Muscle layer of colon (tissue), 2 donors: ENCODE measurements at regions not wholly inside any gene's neighbourhood (a gene's known extent, or its start where the extent isn't known, plus 50 kb on each side); places are given as distances from the start of the nearest gene placed in this dataset.

Experiments used
- H3K27ac ChIP-seq: one replicate; pipeline ENCODE4 v1.7.0; 2013; ENCODE audit warnings: low read depth, mild to moderate bottlenecking, low read length, moderate library complexity
- H3K27me3 ChIP-seq, 2 donors: one replicate each; pipeline ENCODE4 v1.7.0; 2013; ENCODE audit warnings: low read length in 2 of 2, mild to moderate bottlenecking in 2 of 2; ENCODE audit not compliant: insufficient read depth in 2 of 2, control insufficient read depth in 1 of 2
- H3K36me3 ChIP-seq: one replicate; pipeline ENCODE4 v1.7.0; 2013; ENCODE audit warnings: mild to moderate bottlenecking, low read length; ENCODE audit not compliant: insufficient read depth
- H3K4me1 ChIP-seq: one replicate; pipeline ENCODE4 v1.7.0; 2013; ENCODE audit warnings: mild to moderate bottlenecking, low read length; ENCODE audit not compliant: insufficient read depth
- H3K4me3 ChIP-seq, 2 donors: one replicate each; pipeline ENCODE4 v1.7.0; 2013; ENCODE audit warnings: low read length in 2 of 2, low read depth in 1 of 2, mild to moderate bottlenecking in 1 of 2, moderate library complexity in 1 of 2
- H3K9ac ChIP-seq: one replicate; pipeline ENCODE4 v1.7.0; 2013; ENCODE audit warnings: low read length
- H3K9me3 ChIP-seq: one replicate; pipeline ENCODE4 v1.7.0; 2013; ENCODE audit warnings: mild to moderate bottlenecking, low read length
- donor health status: abdominal sarcoma.
- donor health status: Adenocarcinoma of cecum.

- Histone ChIP-seq H3K27ac (no peak overlapping the region), H3K9me3 (no peaks in the 10 kb centered on the region), H3K27me3 (peaks cover 0 to 4% of the 10 kb centered on the region in 2 donors), H3K9ac (no peak overlapping the region), H3K4me1 (peaks cover 32% of the 10 kb centered on the region), H3K36me3 (no peaks in the 10 kb centered on the region), H3K4me3 (no peak overlapping the region)
These were observed 138.9 kb upstream of the UBE2E1 start for GRCh38 chr3:23666818-23667217.

- Histone ChIP-seq H3K27me3 (peaks cover 0 to 6% of the 10 kb centered on the region in 2 donors), H3K9ac (no peak overlapping the region), H3K9me3 (no peaks in the 10 kb centered on the region), H3K4me1 (peaks cover 22% of the 10 kb centered on the region), H3K36me3 (no peaks in the 10 kb centered on the region), H3K4me3 (no peak overlapping the region), H3K27ac (no peak overlapping the region)
These were observed 138.0 kb upstream of the UBE2E1 start for GRCh38 chr3:23667536-23668429.

GRCh38 chr3:23668430-23668904 lies 137.3 kb upstream of the UBE2E1 start:
- Histone ChIP-seq H3K27ac (no peak overlapping the region), H3K36me3 (no peaks in the 10 kb centered on the region), H3K4me1 (peaks cover 15% of the 10 kb centered on the region), H3K4me3 (no peak overlapping the region), H3K9ac (no peak overlapping the region), H3K9me3 (no peaks in the 10 kb centered on the region), H3K27me3 (peaks cover 0 to 6% of the 10 kb centered on the region in 2 donors)

GRCh38 chr3:23669541-23670255 lies 136.1 kb upstream of the UBE2E1 start:
- no peak overlapping the region for H3K4me3 ChIP-seq
- H3K4me1 ChIP-seq: peaks cover 7% of the 10 kb centered on the region
- peaks cover 0 to 6% of the 10 kb centered on the region in 2 donors for H3K27me3 ChIP-seq
- H3K36me3 ChIP-seq: no peaks in the 10 kb centered on the region
- no peaks in the 10 kb centered on the region for H3K9me3 ChIP-seq
- H3K27ac ChIP-seq: no peak overlapping the region
- no peak overlapping the region for H3K9ac ChIP-seq

- Histone ChIP-seq H3K4me1 (peaks cover 7% of the 10 kb centered on the region), H3K4me3 (peak overlapping the region in 1 of 2 donors; percentile 14), H3K36me3 (no peaks in the 10 kb centered on the region), H3K27ac (no peak overlapping the region), H3K9me3 (no peaks in the 10 kb centered on the region), H3K9ac (no peak overlapping the region), H3K27me3 (peaks cover 0 to 6% of the 10 kb centered on the region in 2 donors)
These were observed 133.7 kb upstream of the UBE2E1 start for GRCh38 chr3:23671851-23672589.

- peaks cover 7% of the 10 kb centered on the region for H3K4me1 ChIP-seq
- H3K27ac ChIP-seq: no peak overlapping the region
- H3K36me3 ChIP-seq: no peaks in the 10 kb centered on the region
- no peak overlapping the region for H3K9ac ChIP-seq
- H3K9me3 ChIP-seq: no peaks in the 10 kb centered on the region
- no peak overlapping the region for H3K4me3 ChIP-seq
- H3K27me3 ChIP-seq: peaks cover 0 to 6% of the 10 kb centered on the region in 2 donors
These were observed 133.1 kb upstream of the UBE2E1 start for GRCh38 chr3:23672628-23673027.

- H3K27me3 ChIP-seq: peaks cover 0 to 6% of the 10 kb centered on the region in 2 donors
- H3K36me3 ChIP-seq: no peaks in the 10 kb centered on the region
- no peaks in the 10 kb centered on the region for H3K9me3 ChIP-seq
- H3K9ac ChIP-seq: no peak overlapping the region
- H3K4me3 ChIP-seq: no peak overlapping the region
- no peak overlapping the region for H3K27ac ChIP-seq
- no peaks in the 10 kb centered on the region for H3K4me1 ChIP-seq
These were observed 130.7 kb upstream of the UBE2E1 start for GRCh38 chr3:23675010-23675409.

GRCh38 chr3:23676093-23676492 lies 129.7 kb upstream of the UBE2E1 start:
- Histone ChIP-seq H3K4me1 (no peaks in the 10 kb centered on the region), H3K9me3 (no peaks in the 10 kb centered on the region), H3K27ac (no peak overlapping the region), H3K4me3 (no peak overlapping the region), H3K9ac (no peak overlapping the region), H3K36me3 (no peaks in the 10 kb centered on the region), H3K27me3 (peaks cover 0 to 6% of the 10 kb centered on the region in 2 donors)

GRCh38 chr3:23682646-23683045 lies 123.1 kb upstream of the UBE2E1 start:
- H3K4me3 ChIP-seq: no peak overlapping the region
- no peak overlapping the region for H3K9ac ChIP-seq
- H3K4me1 ChIP-seq: peaks cover 19% of the 10 kb centered on the region
- no peak overlapping the region for H3K27ac ChIP-seq
- no peaks in the 10 kb centered on the region for H3K9me3 ChIP-seq
- H3K27me3 ChIP-seq: no peaks in the 10 kb centered on the region
- H3K36me3 ChIP-seq: no peaks in the 10 kb centered on the region

GRCh38 chr3:23685541-23686258 lies 120.1 kb upstream of the UBE2E1 start:
- H3K9ac ChIP-seq: no peak overlapping the region
- H3K27ac ChIP-seq: no peak overlapping the region
- H3K9me3 ChIP-seq: peaks cover 3% of the 10 kb centered on the region
- H3K4me3 ChIP-seq: no peak overlapping the region
- H3K36me3 ChIP-seq: no peaks in the 10 kb centered on the region
- no peaks in the 10 kb centered on the region for H3K27me3 ChIP-seq
- peaks cover 19% of the 10 kb centered on the region for H3K4me1 ChIP-seq
